ENCODE measurements at regions not wholly inside any gene's neighbourhood (a gene's known extent, or its start where the extent isn't known, plus 50 kb on each side); places are given as distances from the start of the nearest gene placed in this dataset.
A peak's percentile ranks its signal among the peaks of the same experiment; 100 is the strongest.

GRCh38 chr6:71040841-71041240 lies 84.0 kb upstream of the B3GAT2 start:
- DNase-seq: no peak
- Histone ChIP-seq H3K4me1 (ENCODE audit: insufficient read depth, low read length) (no peaks in the 10 kb centered on the region), H3K27me3 (ENCODE audit: insufficient read depth, low read length) (no peaks in the 10 kb centered on the region), H3K27ac (ENCODE audit: low read depth, low read length) (no peak overlapping the region), H3K9me3 (ENCODE audit: control insufficient read depth in 1 of 2, low read length in 2 of 2) (no peaks in the 10 kb centered on the region), H3K36me3 (ENCODE audit: insufficient read depth, low read length) (no peaks in the 10 kb centered on the region), H3K4me3 (ENCODE audit: low read length in 2 of 2) (no peak overlapping the region)
- Mint-ChIP-seq H3K27me3 (peaks cover 0 to 5% of the 10 kb centered on the region in 2 donors), H3K36me3 (no peaks in the 10 kb centered on the region), H3K4me1 (no peaks in the 10 kb centered on the region), H3K9me3 (no peaks in the 10 kb centered on the region), H3K4me3 (no peak overlapping the region), H3K27ac (no peak overlapping the region)
- CTCF ChIA-PET (ENCODE audit: partially characterized antibody): no interaction called here
- POLR2A ChIA-PET (ENCODE audit: partially characterized antibody): no interaction called here
- intact Hi-C loops (cut with micrococcal nuclease): no loop called here

- ChIA-PET POLR2A (ENCODE audit: partially characterized antibody) (no interaction called here), CTCF (ENCODE audit: partially characterized antibody) (no interaction called here)
- Histone ChIP-seq H3K9me3 (ENCODE audit: control insufficient read depth in 1 of 2, low read length in 2 of 2) (no peaks in the 10 kb centered on the region), H3K36me3 (ENCODE audit: insufficient read depth, low read length) (no peaks in the 10 kb centered on the region), H3K27ac (ENCODE audit: low read depth, low read length) (no peak overlapping the region), H3K27me3 (ENCODE audit: insufficient read depth, low read length) (no peaks in the 10 kb centered on the region), H3K4me1 (ENCODE audit: insufficient read depth, low read length) (no peaks in the 10 kb centered on the region), H3K4me3 (ENCODE audit: low read length in 2 of 2) (no peak overlapping the region)
- intact Hi-C loops (cut with micrococcal nuclease): no loop called here
- peak overlapping the region in 1 of 7 donors; percentile 5 for H3K27ac Mint-ChIP-seq
- no peaks in the 10 kb centered on the region for H3K9me3 Mint-ChIP-seq
- no peak for DNase-seq
- H3K27me3 Mint-ChIP-seq: peaks cover 0 to 3% of the 10 kb centered on the region in 2 donors
- H3K36me3 Mint-ChIP-seq: no peaks in the 10 kb centered on the region
- no peaks in the 10 kb centered on the region for H3K4me1 Mint-ChIP-seq
- no peak overlapping the region for H3K4me3 Mint-ChIP-seq
These were observed 87.0 kb upstream of the B3GAT2 start for GRCh38 chr6:71043902-71044301.

GRCh38 chr6:71044753-71045152 lies 87.9 kb upstream of the B3GAT2 start:
- Histone ChIP-seq H3K27ac (ENCODE audit: low read depth, low read length) (no peak overlapping the region), H3K9me3 (ENCODE audit: control insufficient read depth in 1 of 2, low read length in 2 of 2) (no peaks in the 10 kb centered on the region), H3K27me3 (ENCODE audit: insufficient read depth, low read length) (no peaks in the 10 kb centered on the region), H3K36me3 (ENCODE audit: insufficient read depth, low read length) (no peaks in the 10 kb centered on the region), H3K4me1 (ENCODE audit: insufficient read depth, low read length) (no peaks in the 10 kb centered on the region), H3K4me3 (ENCODE audit: low read length in 2 of 2) (no peak overlapping the region)
- Mint-ChIP-seq H3K4me1 (no peaks in the 10 kb centered on the region), H3K4me3 (no peak overlapping the region), H3K27ac (no peak overlapping the region), H3K27me3 (peaks cover 0 to 3% of the 10 kb centered on the region in 2 donors), H3K9me3 (no peaks in the 10 kb centered on the region), H3K36me3 (no peaks in the 10 kb centered on the region)
- ChIA-PET POLR2A (ENCODE audit: partially characterized antibody) (no interaction called here), CTCF (ENCODE audit: partially characterized antibody) (no interaction called here)
- intact Hi-C loops (cut with micrococcal nuclease): no loop called here
- DNase-seq: no peak

- Mint-ChIP-seq H3K27ac (no peak overlapping the region), H3K9me3 (no peaks in the 10 kb centered on the region), H3K4me3 (no peak overlapping the region), H3K27me3 (peaks cover 0 to 3% of the 10 kb centered on the region in 2 donors), H3K36me3 (no peaks in the 10 kb centered on the region), H3K4me1 (no peaks in the 10 kb centered on the region)
- DNase-seq: no peak
- Histone ChIP-seq H3K27me3 (ENCODE audit: insufficient read depth, low read length) (no peaks in the 10 kb centered on the region), H3K9me3 (ENCODE audit: control insufficient read depth in 1 of 2, low read length in 2 of 2) (no peaks in the 10 kb centered on the region), H3K36me3 (ENCODE audit: insufficient read depth, low read length) (no peaks in the 10 kb centered on the region), H3K4me3 (ENCODE audit: low read length in 2 of 2) (no peak overlapping the region), H3K27ac (ENCODE audit: low read depth, low read length) (no peak overlapping the region), H3K4me1 (ENCODE audit: insufficient read depth, low read length) (no peaks in the 10 kb centered on the region)
- intact Hi-C loops (cut with micrococcal nuclease): no loop called here
- ChIA-PET POLR2A (ENCODE audit: partially characterized antibody) (no interaction called here), CTCF (ENCODE audit: partially characterized antibody) (no interaction called here)
These were observed 88.4 kb upstream of the B3GAT2 start for GRCh38 chr6:71045296-71045695.

GRCh38 chr6:71047417-71047816 lies 90.6 kb upstream of the B3GAT2 start:
- DNase-seq: no peak
- Histone ChIP-seq H3K27ac (ENCODE audit: low read depth, low read length) (no peak overlapping the region), H3K36me3 (ENCODE audit: insufficient read depth, low read length) (no peaks in the 10 kb centered on the region), H3K9me3 (ENCODE audit: control insufficient read depth in 1 of 2, low read length in 2 of 2) (no peaks in the 10 kb centered on the region), H3K27me3 (ENCODE audit: insufficient read depth, low read length) (no peaks in the 10 kb centered on the region), H3K4me3 (ENCODE audit: low read length in 2 of 2) (no peak overlapping the region), H3K4me1 (ENCODE audit: insufficient read depth, low read length) (no peaks in the 10 kb centered on the region)
- no peaks in the 10 kb centered on the region for H3K27me3 Mint-ChIP-seq
- no peaks in the 10 kb centered on the region for H3K9me3 Mint-ChIP-seq
- no peaks in the 10 kb centered on the region for H3K4me1 Mint-ChIP-seq
- no peak overlapping the region for H3K4me3 Mint-ChIP-seq
- H3K27ac Mint-ChIP-seq: no peak overlapping the region
- POLR2A ChIA-PET (ENCODE audit: partially characterized antibody): no interaction called here
- no peaks in the 10 kb centered on the region for H3K36me3 Mint-ChIP-seq
- intact Hi-C loops (cut with micrococcal nuclease): no loop called here
- CTCF ChIA-PET (ENCODE audit: partially characterized antibody): no interaction called here

- intact Hi-C loops (cut with micrococcal nuclease): no loop called here
- no peak for DNase-seq
- CTCF ChIA-PET (ENCODE audit: partially characterized antibody): no interaction called here
- Histone ChIP-seq H3K4me3 (ENCODE audit: low read length in 2 of 2) (no peak overlapping the region), H3K9me3 (ENCODE audit: control insufficient read depth in 1 of 2, low read length in 2 of 2) (no peaks in the 10 kb centered on the region), H3K27ac (ENCODE audit: low read depth, low read length) (no peak overlapping the region), H3K4me1 (ENCODE audit: insufficient read depth, low read length) (no peaks in the 10 kb centered on the region), H3K36me3 (ENCODE audit: insufficient read depth, low read length) (no peaks in the 10 kb centered on the region), H3K27me3 (ENCODE audit: insufficient read depth, low read length) (no peaks in the 10 kb centered on the region)
- POLR2A ChIA-PET (ENCODE audit: partially characterized antibody): no interaction called here
- H3K27ac Mint-ChIP-seq: no peak overlapping the region
- no peak overlapping the region for H3K4me3 Mint-ChIP-seq
- H3K36me3 Mint-ChIP-seq: no peaks in the 10 kb centered on the region
- H3K9me3 Mint-ChIP-seq: no peaks in the 10 kb centered on the region
- H3K4me1 Mint-ChIP-seq: no peaks in the 10 kb centered on the region
- H3K27me3 Mint-ChIP-seq: no peaks in the 10 kb centered on the region
These were observed 91.7 kb upstream of the B3GAT2 start for GRCh38 chr6:71048320-71049164.

GRCh38 chr6:71049198-71049770 lies 92.4 kb upstream of the B3GAT2 start:
- Histone ChIP-seq H3K4me1 (ENCODE audit: insufficient read depth, low read length) (no peaks in the 10 kb centered on the region), H3K4me3 (ENCODE audit: low read length in 2 of 2) (no peak overlapping the region), H3K36me3 (ENCODE audit: insufficient read depth, low read length) (no peaks in the 10 kb centered on the region), H3K9me3 (ENCODE audit: control insufficient read depth in 1 of 2, low read length in 2 of 2) (no peaks in the 10 kb centered on the region), H3K27me3 (ENCODE audit: insufficient read depth, low read length) (no peaks in the 10 kb centered on the region), H3K27ac (ENCODE audit: low read depth, low read length) (no peak overlapping the region)
- Mint-ChIP-seq H3K27me3 (no peaks in the 10 kb centered on the region), H3K9me3 (no peaks in the 10 kb centered on the region), H3K27ac (no peak overlapping the region), H3K4me1 (no peaks in the 10 kb centered on the region), H3K36me3 (no peaks in the 10 kb centered on the region), H3K4me3 (no peak overlapping the region)
- ChIA-PET POLR2A (ENCODE audit: partially characterized antibody) (no interaction called here), CTCF (ENCODE audit: partially characterized antibody) (no interaction called here)
- intact Hi-C loops (cut with micrococcal nuclease): no loop called here
- no peak for DNase-seq
